ENCODE measurements at regions not wholly inside any gene's neighbourhood (a gene's known extent, or its start where the extent isn't known, plus 50 kb on each side); places are given as distances from the start of the nearest gene placed in this dataset.

DNA sequence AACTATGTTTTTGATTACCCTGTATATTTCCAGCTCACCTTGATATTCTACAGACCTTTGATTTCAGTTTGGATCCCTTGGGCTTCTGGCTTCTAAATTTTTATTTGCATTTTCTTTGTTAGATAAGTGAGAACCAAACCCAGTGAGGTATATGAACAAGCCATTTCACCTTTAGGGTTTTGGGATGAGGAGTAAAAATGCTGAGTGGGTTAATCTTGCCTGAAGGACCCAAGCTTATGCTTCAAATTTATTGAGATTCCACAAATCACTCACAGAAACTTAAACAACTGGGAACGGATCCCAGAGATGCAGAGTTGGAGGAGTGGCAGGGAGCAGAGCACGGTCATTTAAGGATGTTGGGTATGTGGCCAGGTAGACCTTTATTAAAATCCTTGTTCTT is 263.3 kb upstream of the BMP2 start:
- Histone ChIP-seq H3K23ac (ENCODE audit: insufficient read length) (no peak overlapping the region), H2BK15ac (ENCODE audit: low read length) (no peak overlapping the region), H3K27me3 (replicated peaks in 1 of 4; ENCODE audit: control insufficient read depth in 3 of 4, extremely low read depth in 1 of 4, insufficient read depth in 3 of 4, low read length in 3 of 4) (no peaks in the 10 kb centered on the region), H3K36me3 (ENCODE audit: control insufficient read depth in 2 of 4, insufficient read depth in 4 of 4, low read length in 3 of 4) (no peaks in the 10 kb centered on the region), H2BK120ac (replicated peaks; ENCODE audit: low read depth, low read length) (no peak overlapping the region), H3K4ac (replicated peaks; ENCODE audit: insufficient read length, low read depth, low read length) (no peak overlapping the region), H4K91ac (replicated peaks; ENCODE audit: insufficient read length, low read length) (no peak overlapping the region), H2BK5ac (ENCODE audit: low read depth, low read length) (no peak overlapping the region), H3K27ac (ENCODE audit: low read depth, low read length) (no peak overlapping the region), H3K56ac (replicated peaks; ENCODE audit: insufficient read length, low read depth, low read length) (no peak overlapping the region), H3K79me2 (ENCODE audit: control insufficient read depth in 1 of 2, insufficient read depth in 2 of 2, low read length in 2 of 2) (no peaks in the 10 kb centered on the region), H3K4me2 (ENCODE audit: insufficient read depth in 1 of 2, low read depth in 2 of 2, low read length in 2 of 2) (no peak overlapping the region), H3K18ac (ENCODE audit: extremely low read depth, low read length) (no peak overlapping the region), H3K9ac (replicated peaks in 1 of 4; ENCODE audit: extremely low read depth in 1 of 4, low read depth in 3 of 4, low read length in 3 of 4) (no peak overlapping the region), H2BK12ac (ENCODE audit: low read depth, low read length) (no peak overlapping the region), H3K79me1 (ENCODE audit: low read depth, low read length) (no peaks in the 10 kb centered on the region), H3K4me1 (replicated peaks in 1 of 4; ENCODE audit: control insufficient read depth in 3 of 4, insufficient read depth in 4 of 4, low read length in 3 of 4) (no peaks in the 10 kb centered on the region), H4K8ac (ENCODE audit: extremely low read depth, insufficient read depth, low read length) (no peak overlapping the region), H3K14ac (ENCODE audit: insufficient read length) (no peak overlapping the region), H3K9me3 (ENCODE audit: insufficient read depth in 2 of 2, low read depth in 1 of 2, low read length in 1 of 2) (no peaks in the 10 kb centered on the region), H4K5ac (ENCODE audit: insufficient read length, low read depth, low read length) (no peak overlapping the region), H3K23me2 (ENCODE audit: low read depth, low read length) (no peaks in the 10 kb centered on the region), H3K4me3 (ENCODE audit: extremely low read depth in 1 of 4, insufficient read depth in 2 of 4, low read depth in 3 of 4, low read length in 4 of 4) (no peak overlapping the region), H2AK5ac (ENCODE audit: low read depth, low read length) (no peak overlapping the region), H2AFZ (ENCODE audit: low read length) (no peak overlapping the region), H4K20me1 (replicated peaks in 1 of 2; ENCODE audit: control insufficient read depth in 1 of 2, insufficient read depth in 2 of 2, low read length in 2 of 2) (no peaks in the 10 kb centered on the region), H2BK20ac (ENCODE audit: low read length) (no peak overlapping the region)
- no peak for DNase-seq (ENCODE audit: low read depth in 1 of 2, low spot score in 2 of 2)
- POLR2A ChIA-PET (ENCODE audit: partially characterized antibody): no interaction called here
- CTCF ChIA-PET (ENCODE audit: partially characterized antibody): interaction anchor here (0.6 to 1.1 kb wide), 2 partner anchors 10 to 1894 kb away, joined by 3 read pairs; no protein-coding TSS in a partner anchor
- 71% methylated on average over 2 of the region's 2 CpGs; no CpG with 5 or more reads in 1 of the 2 experiments for WGBS, 2 experiments (ENCODE audit: extremely low coverage in 1 of 2, insufficient coverage in 1 of 2, insufficient read length in 1 of 2, insufficient replicate concordance in 2 of 2, low coverage in 1 of 2, low lambda C conversion rate in 2 of 2, missing lambda C conversion rate in 1 of 2)
- TF ChIP-seq TAF7 (optimal IDR thresholded peaks at IDR 0.05; ENCODE audit: borderline replicate concordance, low read depth, low read length) (no peak), CHD2 (IDR thresholded peaks at IDR 0.05; ENCODE audit: low read length) (no peak), NANOG (IDR thresholded peaks at IDR 0.05; ENCODE audit: insufficient read depth, low read depth, low read length, poor library complexity, severe bottlenecking) (no peak), SP2 (IDR thresholded peaks at IDR 0.05; ENCODE audit: low read length) (no peak), RAD21 (IDR thresholded peaks at IDR 0.05 in 1 of 2, conservative IDR thresholded peaks at IDR 0.05 in 1 of 2; ENCODE audit: low read depth in 2 of 2, low read length in 2 of 2) (no peak), E2F6 (IDR thresholded peaks at IDR 0.05) (no peak), YY1 (IDR thresholded peaks at IDR 0.05; ENCODE audit: low read depth, low read length) (no peak), MAFK (IDR thresholded peaks at IDR 0.05; ENCODE audit: low read depth, low read length) (no peak), PHF8 (conservative IDR thresholded peaks at IDR 0.05; ENCODE audit: low read depth, low read length) (no peak), CREB1 (IDR thresholded peaks at IDR 0.05) (no peak), POLR2AphosphoS5 (IDR thresholded peaks at IDR 0.05; ENCODE audit: low read depth, low read length) (no peak), BCL11A (IDR thresholded peaks at IDR 0.05; ENCODE audit: low read depth in 2 of 2, low read length in 2 of 2) (no peak), BACH1 (IDR thresholded peaks at IDR 0.05; ENCODE audit: low read length) (no peak)
- no peak for FAIRE-seq
